H1 (cell line): ENCODE measurements at regions not wholly inside any gene's neighbourhood (a gene's known extent, or its start where the extent isn't known, plus 50 kb on each side); places are given as distances from the start of the nearest gene placed in this dataset.

ENCODE experiments used
- CTCF ChIA-PET: fragments of 300-600 bp; sonication (Branson Sonifier 250); formaldehyde crosslinking; loops from one replicate; lab custom pipeline; 2021; ENCODE audit not compliant: partially characterized antibody; lab: Charles Lee
- POLR2A ChIA-PET: fragments of 300-600 bp; sonication (Branson Sonifier 250); formaldehyde crosslinking; loops from one replicate; lab custom pipeline; 2021; ENCODE audit warnings: inconsistent platforms; ENCODE audit not compliant: partially characterized antibody; lab: Charles Lee
- DNase-seq, 2 experiments: peaks; one replicate each; pipeline versions ENCODE4 v3.0.0 to v3.0.0-alpha.2; 2010 to 2022; ENCODE audit warnings: low spot score in 2 of 2, low read depth in 1 of 2, mixed read lengths in 1 of 2
- FAIRE-seq: peaks from 2 replicates; lab custom pipeline; 2011; peaks lifted over from hg19 to GRCh38; lab: Jason Lieb, UNC
- H2AFZ ChIP-seq: 2 replicates; pipeline ENCODE4 v1.8.1; 2012; ENCODE audit warnings: low read length, inconsistent platforms
- H2AK5ac ChIP-seq: 2 replicates; pipeline ENCODE4 v1.6.1; 2013; ENCODE audit warnings: low read depth, low read length
- H2BK120ac ChIP-seq: replicated peaks from 2 replicates; pipeline ENCODE3; 2013; ENCODE audit warnings: low read depth, low read length, inconsistent platforms
- H2BK12ac ChIP-seq: 2 replicates; pipeline ENCODE4 v1.6.1; 2013; ENCODE audit warnings: low read depth, low read length
- H2BK15ac ChIP-seq: 2 replicates; pipeline ENCODE4 v1.6.1; 2013; ENCODE audit warnings: low read length
- H2BK20ac ChIP-seq: 2 replicates; pipeline ENCODE4 v1.6.1; 2013; ENCODE audit warnings: low read length
- H2BK5ac ChIP-seq: 2 replicates; pipeline ENCODE4 v1.6.1; 2013; ENCODE audit warnings: low read depth, low read length
- H3K14ac ChIP-seq: 2 replicates; pipeline ENCODE4 v1.6.1; 2013; ENCODE audit warnings: inconsistent platforms; ENCODE audit not compliant: insufficient read length
- H3K18ac ChIP-seq: 2 replicates; pipeline ENCODE4 v1.6.1; 2013; ENCODE audit warnings: low read length; ENCODE audit errors: extremely low read depth
- H3K23ac ChIP-seq: 2 replicates; pipeline ENCODE4 v1.6.1; 2013; ENCODE audit warnings: inconsistent platforms; ENCODE audit not compliant: insufficient read length
- H3K23me2 ChIP-seq: 2 replicates; pipeline ENCODE4 v1.6.1; 2013; ENCODE audit warnings: low read depth, low read length
- H3K27ac ChIP-seq: 2 replicates; pipeline ENCODE4 v1.6.1; 2011; ENCODE audit warnings: low read depth, low read length, inconsistent platforms
- H3K27me3 ChIP-seq, 4 experiments: replicated peaks in 1 of 4; 1 replicate in 1 of 4; 2 replicates in 3 of 4; pipeline versions ENCODE4 v1.6.1 to v1.8.1; 2011 to 2013; ENCODE audit warnings: low read length in 3 of 4, mild to moderate bottlenecking in 3 of 4, inconsistent platforms in 2 of 4, mixed read lengths in 2 of 4, moderate library complexity in 1 of 4; ENCODE audit not compliant: control insufficient read depth in 3 of 4, insufficient read depth in 3 of 4; ENCODE audit errors: extremely low read depth in 1 of 4
- H3K36me3 ChIP-seq, 4 experiments: 2 replicates each; pipeline versions ENCODE4 v1.6.1 to v1.8.1; 2011 to 2013; ENCODE audit warnings: mild to moderate bottlenecking in 4 of 4, low read length in 3 of 4, moderate library complexity in 2 of 4, control low read depth in 1 of 4, inconsistent platforms in 1 of 4; ENCODE audit not compliant: insufficient read depth in 4 of 4, control insufficient read depth in 2 of 4
- H3K4ac ChIP-seq: replicated peaks from 2 replicates; pipeline ENCODE3; 2013; ENCODE audit warnings: low read length, low read depth, mixed read lengths, inconsistent platforms; ENCODE audit not compliant: insufficient read length
- H3K4me1 ChIP-seq, 4 experiments: replicated peaks in 1 of 4; 1 replicate in 1 of 4; 2 replicates in 3 of 4; pipeline versions ENCODE4 v1.6.1 to v1.8.1; 2011 to 2013; ENCODE audit warnings: low read length in 3 of 4, inconsistent platforms in 2 of 4, mixed read lengths in 1 of 4; ENCODE audit not compliant: insufficient read depth in 4 of 4, control insufficient read depth in 3 of 4
- H3K4me2 ChIP-seq, 2 experiments: 2 replicates each; pipeline versions ENCODE4 v1.6.1 to v1.8.1; 2011 to 2013; ENCODE audit warnings: low read depth in 2 of 2, low read length in 2 of 2, control low read depth in 1 of 2, inconsistent platforms in 1 of 2, mild to moderate bottlenecking in 1 of 2; ENCODE audit not compliant: insufficient read depth in 1 of 2
- H3K4me3 ChIP-seq, 4 experiments: fragments of 200-600, 300-600 bp in 1 of 4; sonication (generic), shearing (Covaris generic), sonication (Bioruptor Twin) in 1 of 4; 2 replicates each; pipeline versions ENCODE4 v1.5.1 to v1.8.1; 2011 to 2016; ENCODE audit warnings: low read length in 4 of 4, low read depth in 3 of 4, control low read depth in 2 of 4, inconsistent platforms in 2 of 4, mild to moderate bottlenecking in 2 of 4, mixed read lengths in 1 of 4, moderate library complexity in 1 of 4; ENCODE audit not compliant: insufficient read depth in 2 of 4; ENCODE audit errors: extremely low read depth in 1 of 4
- H3K56ac ChIP-seq: replicated peaks from 2 replicates; pipeline ENCODE3; 2013; ENCODE audit warnings: low read depth, mild to moderate bottlenecking, mixed read lengths, low read length, inconsistent platforms; ENCODE audit not compliant: insufficient read length
- H3K79me1 ChIP-seq: 2 replicates; pipeline ENCODE4 v1.6.1; 2013; ENCODE audit warnings: low read depth, low read length, control low read depth
- H3K79me2 ChIP-seq, 2 experiments: 2 replicates each; pipeline versions ENCODE4 v1.6.1 to v1.8.1; 2012 to 2013; ENCODE audit warnings: low read length in 2 of 2, mild to moderate bottlenecking in 2 of 2, inconsistent platforms in 1 of 2; ENCODE audit not compliant: insufficient read depth in 2 of 2, control insufficient read depth in 1 of 2
- H3K9ac ChIP-seq, 4 experiments: replicated peaks in 1 of 4; 1 replicate in 1 of 4; 2 replicates in 3 of 4; pipeline versions ENCODE4 v1.6.1 to v1.8.1; 2011 to 2013; ENCODE audit warnings: low read depth in 3 of 4, low read length in 3 of 4, control low read depth in 2 of 4, mild to moderate bottlenecking in 2 of 4, moderate library complexity in 2 of 4, inconsistent platforms in 1 of 4; ENCODE audit errors: extremely low read depth in 1 of 4
- H3K9me3 ChIP-seq, 2 experiments: 2 replicates each; pipeline versions ENCODE4 v1.6.1 to v1.8.1; 2012 to 2013; ENCODE audit warnings: mild to moderate bottlenecking in 2 of 2, moderate library complexity in 2 of 2, control low read depth in 1 of 2, inconsistent platforms in 1 of 2, low read depth in 1 of 2, low read length in 1 of 2, mixed read lengths in 1 of 2; ENCODE audit not compliant: insufficient read depth in 2 of 2
- H4K20me1 ChIP-seq, 2 experiments: replicated peaks in 1 of 2; 2 replicates each; pipeline versions ENCODE3 to v1.8.1; 2011 to 2013; ENCODE audit warnings: inconsistent platforms in 2 of 2, low read length in 2 of 2, mild to moderate bottlenecking in 1 of 2; ENCODE audit not compliant: insufficient read depth in 2 of 2, control insufficient read depth in 1 of 2
- H4K5ac ChIP-seq: 2 replicates; pipeline ENCODE4 v1.6.1; 2013; ENCODE audit warnings: low read length, low read depth, mixed read lengths, inconsistent platforms; ENCODE audit not compliant: insufficient read length
- H4K8ac ChIP-seq: 2 replicates; pipeline ENCODE4 v1.8.0; 2013; ENCODE audit warnings: mild to moderate bottlenecking, moderate library complexity, low read length, inconsistent platforms; ENCODE audit not compliant: insufficient read depth; ENCODE audit errors: extremely low read depth
- H4K91ac ChIP-seq: replicated peaks from 2 replicates; pipeline ENCODE3; 2013; ENCODE audit warnings: low read length, mixed read lengths, inconsistent platforms; ENCODE audit not compliant: insufficient read length
- ASH2L ChIP-seq: fragments of 200-600, 300-600 bp; sonication (generic); IDR thresholded peaks from one replicate; pipeline ENCODE4 v1.7.1; 2017; ENCODE audit warnings: low read length
- CBX5 ChIP-seq: fragments of 300-800, 300-1000 bp; sonication (generic); IDR thresholded peaks from 2 replicates; pipeline ENCODE4 v1.7.1; 2016; ENCODE audit warnings: antibody characterized with exemption, low read length, low read depth
- CTBP2 ChIP-seq: IDR thresholded peaks from 2 replicates; pipeline ENCODE4 v1.7.0; 2011; ENCODE audit warnings: borderline replicate concordance, mild to moderate bottlenecking, moderate library complexity, mixed read lengths, low read length; ENCODE audit not compliant: insufficient read depth, insufficient read length
- EGR1 ChIP-seq: IDR thresholded peaks from 2 replicates; pipeline ENCODE4 v1.6.1; 2011; ENCODE audit warnings: low read depth, low read length, borderline replicate concordance
- EZH2 ChIP-seq: fragments of 200-600 bp; sonication (generic); IDR thresholded peaks from 2 replicates; pipeline ENCODE4 v1.7.1; 2012; ENCODE audit warnings: low read depth, mild to moderate bottlenecking, moderate library complexity, low read length, inconsistent platforms; ENCODE audit not compliant: severe bottlenecking
- GABPA ChIP-seq: IDR thresholded peaks from 2 replicates; pipeline ENCODE4 v1.6.1; 2011; ENCODE audit warnings: mild to moderate bottlenecking, low read length, moderate library complexity, borderline replicate concordance; ENCODE audit not compliant: insufficient read depth
- RNF2 ChIP-seq: fragments of 200-900, 300-1000 bp; sonication (generic); IDR thresholded peaks from 2 replicates; pipeline ENCODE4 v1.7.1; 2016; ENCODE audit warnings: borderline replicate concordance, low read depth, mild to moderate bottlenecking, antibody characterized with exemption, low read length; ENCODE audit not compliant: poor library complexity, severe bottlenecking; ENCODE audit errors: missing control alignments
- RXRA ChIP-seq: IDR thresholded peaks from 2 replicates; pipeline ENCODE4 v1.6.1; 2011; ENCODE audit warnings: low read depth, mild to moderate bottlenecking, low read length, moderate library complexity; ENCODE audit not compliant: insufficient read depth
- SAP30 ChIP-seq: fragments of 300-600 bp; sonication (generic); IDR thresholded peaks from 2 replicates; pipeline ENCODE4 v1.7.1; 2012; ENCODE audit warnings: low read length, moderate library complexity, mild to moderate bottlenecking, inconsistent platforms; ENCODE audit not compliant: insufficient read depth, insufficient replicate concordance
- SRF ChIP-seq: IDR thresholded peaks from 2 replicates; pipeline ENCODE4 v1.6.1; 2011; ENCODE audit warnings: mild to moderate bottlenecking, low read depth, low read length, moderate library complexity
- TAF7 ChIP-seq: optimal IDR thresholded peaks from 2 replicates; pipeline ENCODE3; 2011; ENCODE audit warnings: low read depth, mild to moderate bottlenecking, inconsistent platforms, low read length, moderate library complexity, borderline replicate concordance
- TEAD4 ChIP-seq: IDR thresholded peaks from 2 replicates; pipeline ENCODE4 v1.6.1; 2012; ENCODE audit warnings: low read depth, low read length, inconsistent platforms, mixed read lengths
- WGBS, 2 experiments: shearing (Covaris generic) in 1 of 2; methylation state at CpG; one replicate each; pipeline versions ENCODE4 v1.1.6 to v1.1.7; 2013 to 2015; ENCODE audit warnings: low lambda C conversion rate in 2 of 2, mixed read lengths in 2 of 2, inconsistent platforms in 1 of 2, low coverage in 1 of 2, missing lambda C conversion rate in 1 of 2; ENCODE audit not compliant: insufficient replicate concordance in 2 of 2, insufficient coverage in 1 of 2, insufficient read length in 1 of 2; ENCODE audit errors: extremely low coverage in 1 of 2, missing lambda C conversion rate in 1 of 2; 5-methylcytosine and 5-hydroxymethylcytosine counted together
- TF ChIP-seq, protein P1 (sequence below): IDR thresholded peaks from 2 replicates; pipeline ENCODE4 v1.6.1; 2011; ENCODE audit warnings: low read depth, mild to moderate bottlenecking, low read length; ENCODE audit not compliant: insufficient read depth

DNA sequence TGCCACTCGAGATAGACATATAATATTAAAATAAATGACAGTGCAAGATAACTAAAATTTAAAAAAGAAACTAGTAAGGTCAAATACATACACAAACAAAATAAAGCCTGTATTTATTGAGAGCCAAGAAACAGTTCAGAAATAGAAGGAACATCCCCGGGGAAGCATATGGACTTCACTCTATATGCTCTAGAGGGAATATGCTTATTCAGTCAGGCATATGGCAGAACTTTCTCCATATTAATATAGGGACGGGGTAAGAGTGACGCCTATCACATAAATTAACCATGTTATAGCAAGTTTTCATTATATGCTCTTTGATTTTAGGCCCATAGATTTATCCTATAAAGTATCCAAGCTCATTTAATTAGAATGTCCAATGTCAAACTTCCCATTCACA lies 56.7 kb upstream of the EFHC2 start:
- Histone ChIP-seq H3K36me3 (no peaks in the 10 kb centered on the region), H2BK5ac (no peak overlapping the region), H3K4me1 (no peaks in the 10 kb centered on the region), H3K79me2 (no peaks in the 10 kb centered on the region), H3K56ac (no peak overlapping the region), H2AK5ac (no peak overlapping the region), H3K27me3 (no peaks in the 10 kb centered on the region), H3K9ac (no peak overlapping the region), H3K14ac (no peak overlapping the region), H3K79me1 (no peaks in the 10 kb centered on the region), H2BK15ac (no peak overlapping the region), H3K23me2 (no peaks in the 10 kb centered on the region), H2BK12ac (no peak overlapping the region), H3K4ac (no peak overlapping the region), H3K18ac (no peak overlapping the region)
- FAIRE-seq = no peak
- CTCF ChIA-PET = no interaction called here
- TF ChIP-seq RNF2 = no peak
- TF ChIP-seq CBX5 = no peak
- TF ChIP-seq TAF7 = no peak
- TF ChIP-seq, protein P1, sequence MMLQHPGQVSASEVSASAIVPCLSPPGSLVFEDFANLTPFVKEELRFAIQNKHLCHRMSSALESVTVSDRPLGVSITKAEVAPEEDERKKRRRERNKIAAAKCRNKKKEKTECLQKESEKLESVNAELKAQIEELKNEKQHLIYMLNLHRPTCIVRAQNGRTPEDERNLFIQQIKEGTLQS = no peak
- TF ChIP-seq EGR1 = no peak
- TF ChIP-seq SAP30 = no peak
- TF ChIP-seq ASH2L = no peak
- no peak for TF ChIP-seq CTBP2
- no peak for TF ChIP-seq EZH2
- no peak for TF ChIP-seq GABPA
- TF ChIP-seq SRF = no peak
- no peak for TF ChIP-seq RXRA
- TF ChIP-seq TEAD4 = no peak
- TF ChIP-seq, all 59 proteins: peak for 0
- H4K91ac ChIP-seq = no peak overlapping the region
- no peak overlapping the region for H3K27ac ChIP-seq
- no peak overlapping the region for H4K5ac ChIP-seq
- H2BK20ac ChIP-seq = no peak overlapping the region
- no peaks in the 10 kb centered on the region for H4K20me1 ChIP-seq
- no peak overlapping the region for H2BK120ac ChIP-seq
- H4K8ac ChIP-seq = no peak overlapping the region
- H2AFZ ChIP-seq = no peak overlapping the region
- no peak overlapping the region for H3K23ac ChIP-seq
- DNase-seq = no peak
- no peak overlapping the region for H3K4me3 ChIP-seq
- POLR2A ChIA-PET = no interaction called here
- H3K9me3 ChIP-seq = no peaks in the 10 kb centered on the region
- H3K4me2 ChIP-seq = no peak overlapping the region
- WGBS, 2 experiments = 98% methylated on average over 4 of the region's 4 CpGs; no CpG with 5 or more reads in 1 of the 2 experiments
